ENCODE measurements at regions not wholly inside any gene's neighbourhood (a gene's known extent, or its start where the extent isn't known, plus 50 kb on each side); places are given as distances from the start of the nearest gene placed in this dataset.
A peak's percentile ranks its signal among the peaks of the same experiment; 100 is the strongest.

- no peak for DNase-seq
These were observed 503.2 kb upstream of the MKI67 start for GRCh38 chr10:128629111-128630096.

- peak; percentile 29 for DNase-seq
These were observed 504.6 kb upstream of the MKI67 start for GRCh38 chr10:128630787-128631252.

GRCh38 chr10:128631801-128632241, 505.6 kb upstream of the MKI67 start:
- DNase-seq = peak; percentile 6

GRCh38 chr10:128632694-128633093, 506.5 kb upstream of the MKI67 start:
- no peak for DNase-seq

- DNase-seq = peak; percentile 7
These were observed 507.8 kb upstream of the MKI67 start for GRCh38 chr10:128633864-128634540.

- no peak for DNase-seq
These were observed 515.8 kb upstream of the MKI67 start for GRCh38 chr10:128642023-128642422.

GRCh38 chr10:128642502-128642901, 516.3 kb upstream of the MKI67 start:
- DNase-seq = no peak

GRCh38 chr10:128643658-128644057, 517.4 kb upstream of the MKI67 start:
- DNase-seq = no peak

GRCh38 chr10:128645486-128645885, 519.3 kb upstream of the MKI67 start:
- no peak for DNase-seq

GRCh38 chr10:128646956-128647355, 520.7 kb upstream of the MKI67 start:
- no peak for DNase-seq

- DNase-seq = no peak
These were observed 531.3 kb upstream of the MKI67 start for GRCh38 chr10:128657548-128657947.

GRCh38 chr10:128660726-128661125, 534.5 kb upstream of the MKI67 start:
- DNase-seq = no peak

GRCh38 chr10:128661404-128662197, 535.4 kb upstream of the MKI67 start:
- DNase-seq = no peak

- DNase-seq = no peak
These were observed 536.3 kb upstream of the MKI67 start for GRCh38 chr10:128662520-128662919.

- no peak for DNase-seq
These were observed 538.5 kb upstream of the MKI67 start for GRCh38 chr10:128664729-128665128.

- no peak for DNase-seq
These were observed 549.2 kb upstream of the MKI67 start for GRCh38 chr10:128675405-128675804.

- DNase-seq = no peak
These were observed 553.9 kb upstream of the MKI67 start for GRCh38 chr10:128680116-128680515.

GRCh38 chr10:128684215-128684614, 558.0 kb upstream of the MKI67 start:
- no peak for DNase-seq

GRCh38 chr10:128686630-128687278, 560.5 kb upstream of the MKI67 start:
- no peak for DNase-seq

- DNase-seq = no peak
These were observed 561.2 kb upstream of the MKI67 start for GRCh38 chr10:128687408-128687807.

- DNase-seq = no peak
These were observed 561.8 kb upstream of the MKI67 start for GRCh38 chr10:128687927-128688549.

- no peak for DNase-seq
These were observed 563.4 kb upstream of the MKI67 start for GRCh38 chr10:128689667-128690066.
